K562 (cell line): ENCODE measurements at regions not wholly inside any gene's neighbourhood (a gene's known extent, or its start where the extent isn't known, plus 50 kb on each side); places are given as distances from the start of the nearest gene placed in this dataset.

Source experiments
- ATAC-seq: fragments of 200-7000 bp; cut with Tn5 transposase; 3 replicates; pipeline ENCODE4 v1.9.1; 2020; ENCODE audit warnings: moderate library complexity
- BruUV-seq: library from RNA; stranded (reverse); fragments of 400-500 nt; replicated peaks from 2 replicates; lab custom pipeline; 2021; lab: Mats Ljungman, UMichigan
- CTCF ChIA-PET: fragments of 300-600 bp; formaldehyde crosslinking; extraction: SDS; loops from one replicate; lab custom pipeline; 2021; ENCODE audit warnings: low intra/inter-chr PET ratio; lab: Yijun Ruan, JAX
- POLR2A ChIA-PET: fragments of 300-600, 350-650 bp; sonication (Branson Sonifier 250); formaldehyde crosslinking; extraction: SDS; loops from one replicate; lab custom pipeline; 2021; ENCODE audit warnings: antibody characterized with exemption, inconsistent platforms; lab: Yijun Ruan, JAX
- DNase-seq, 4 experiments: peaks; one replicate each; pipeline versions ENCODE4 v3.0.0 to v3.0.0-alpha.2; 2011 to 2018; ENCODE audit warnings: low spot score in 3 of 4, mixed read lengths in 3 of 4; ENCODE audit errors: extremely low read depth in 1 of 4
- FAIRE-seq: peaks from 2 replicates; lab custom pipeline; 2011; peaks lifted over from hg19 to GRCh38; lab: Jason Lieb, UNC
- H2AFZ ChIP-seq: 2 replicates; pipeline ENCODE4 v1.6.0; 2011; ENCODE audit warnings: low read depth, low read length, control low read depth, inconsistent platforms
- H3K27ac ChIP-seq: fragments of 200-600 bp; 3 replicates; pipeline ENCODE4 v1.8.0; 2011; ENCODE audit warnings: low read depth, mild to moderate bottlenecking, control low read depth, inconsistent platforms, low read length, moderate library complexity, mixed read lengths; ENCODE audit errors: extremely low read depth
- H3K27me3 ChIP-seq, 2 experiments: fragments of 300-600 bp in 1 of 2; 2 replicates in 1 of 2; 3 replicates in 1 of 2; pipeline versions ENCODE4 v1.6.0 to v1.8.0; 2011; ENCODE audit warnings: inconsistent platforms in 2 of 2, low read length in 2 of 2, mild to moderate bottlenecking in 1 of 2, mixed read lengths in 1 of 2, moderate library complexity in 1 of 2; ENCODE audit not compliant: control insufficient read depth in 2 of 2, insufficient read depth in 2 of 2
- H3K36me3 ChIP-seq: fragments of 300-600 bp; 3 replicates; pipeline ENCODE4 v1.8.0; 2011; ENCODE audit warnings: mild to moderate bottlenecking, low read length, inconsistent platforms; ENCODE audit not compliant: control insufficient read depth, insufficient read depth
- H3K4me1 ChIP-seq, 2 experiments: fragments of 200-600 bp in 1 of 2; replicated peaks in 1 of 2; 2 replicates in 1 of 2; 3 replicates in 1 of 2; pipeline versions ENCODE4 v1.5.1 to v1.8.0; 2011; ENCODE audit warnings: inconsistent platforms in 2 of 2, low read length in 2 of 2, mild to moderate bottlenecking in 1 of 2, mixed read lengths in 1 of 2, moderate library complexity in 1 of 2; ENCODE audit not compliant: control insufficient read depth in 2 of 2, insufficient read depth in 2 of 2
- H3K4me2 ChIP-seq: 2 replicates; pipeline ENCODE4 v1.6.1; 2011; ENCODE audit warnings: low read length, control low read depth, inconsistent platforms, mixed read lengths; ENCODE audit not compliant: insufficient read depth
- H3K4me3 ChIP-seq: fragments of 200-600 bp; sonication (generic), shearing (Covaris generic); 2 replicates; pipeline ENCODE4 v1.5.1; 2016; ENCODE audit warnings: control low read depth, inconsistent platforms
- H3K79me2 ChIP-seq: fragments of 200-600 bp; 3 replicates; pipeline ENCODE4 v1.8.0; 2011; ENCODE audit warnings: low read length, inconsistent platforms; ENCODE audit not compliant: control insufficient read depth, insufficient read depth
- H3K9ac ChIP-seq, 2 experiments: 2 replicates each; pipeline versions ENCODE4 v1.6.0 to v1.6.1; 2011; ENCODE audit warnings: low read depth in 2 of 2, low read length in 2 of 2, control low read depth in 1 of 2, inconsistent platforms in 1 of 2, mild to moderate bottlenecking in 1 of 2, mixed read lengths in 1 of 2; ENCODE audit not compliant: insufficient read depth in 1 of 2
- H3K9me1 ChIP-seq: one replicate; pipeline ENCODE4 v1.6.0; 2011; ENCODE audit warnings: inconsistent platforms, mild to moderate bottlenecking, low read length, moderate library complexity; ENCODE audit not compliant: control insufficient read depth, insufficient read depth
- H3K9me3 ChIP-seq: replicated peaks from 2 replicates; pipeline ENCODE4 v1.5.1; 2011; ENCODE audit warnings: low read depth, low read length, inconsistent platforms; ENCODE audit not compliant: control insufficient read depth, insufficient read depth
- H4K20me1 ChIP-seq: replicated peaks from 2 replicates; pipeline ENCODE4 v1.6.1; 2011; ENCODE audit warnings: low read length, inconsistent platforms, mixed read lengths; ENCODE audit not compliant: control insufficient read depth, insufficient read depth
- ETV1 ChIP-seq: fragments of 450-650 bp; conservative IDR thresholded peaks from 2 replicates; pipeline ENCODE4 v1.6.1; 2016; ENCODE audit warnings: missing genetic modification characterization, control low read depth, low read depth, missing compliant biosample characterization
- HLTF ChIP-seq: fragments of 450-650 bp; IDR thresholded peaks from 2 replicates; pipeline ENCODE4 v1.6.1; 2016
- MXI1 ChIP-seq: IDR thresholded peaks from 2 replicates; pipeline ENCODE4 v1.6.1; 2011; ENCODE audit warnings: low read depth, mild to moderate bottlenecking, improper control_type of control experiment, low read length
- PCBP2 ChIP-seq: fragments of 200-400 bp; formaldehyde crosslinking; IDR thresholded peaks from 2 replicates; pipeline ENCODE4 v1.6.1; 2018; ENCODE audit warnings: low read length, low read depth, mild to moderate bottlenecking, moderate library complexity; ENCODE audit not compliant: poor library complexity, severe bottlenecking
- POLR3A ChIP-seq: IDR thresholded peaks from 2 replicates; pipeline ENCODE4 v1.6.1; 2011; ENCODE audit warnings: borderline replicate concordance, mild to moderate bottlenecking, moderate library complexity; ENCODE audit not compliant: insufficient read length, insufficient read depth; ENCODE audit errors: extremely low read depth
- RFX1 ChIP-seq: fragments of 450-650 bp; IDR thresholded peaks from 2 replicates; pipeline ENCODE4 v1.6.1; 2016; ENCODE audit warnings: mild to moderate bottlenecking, moderate library complexity
- ZNF785 ChIP-seq: fragments of 250-450 bp; sonication (Bioruptor Pico); IDR thresholded peaks from 2 replicates; pipeline ENCODE4 v1.4.0; 2020; ENCODE audit warnings: mild to moderate bottlenecking
- WGBS: fragments of 100-300 bp; shearing (Covaris generic); methylation state at CpG from one replicate; pipeline ENCODE4 v1.1.6; 2016; ENCODE audit warnings: low coverage, mixed read lengths; ENCODE audit not compliant: insufficient coverage; ENCODE audit errors: missing lambda C conversion rate; 5-methylcytosine and 5-hydroxymethylcytosine counted together
- in situ Hi-C: fragments of 300-500 bp; cut with MboI; formaldehyde crosslinking; loops from 4 replicates; pipeline ENCODE4 v1.15.0; 2018; ENCODE audit warnings: inconsistent platforms, mixed read lengths
- intact Hi-C: fragments of 100-400 bp; cut with micrococcal nuclease; formaldehyde crosslinking; loops from 2 replicates; pipeline ENCODE4 v1.14.2; 2022
- TF ChIP-seq, protein P1 (sequence below): fragments of 450-650 bp; IDR thresholded peaks from 2 replicates; pipeline ENCODE4 v1.6.1; 2014; ENCODE audit warnings: low read depth, mild to moderate bottlenecking, moderate library complexity, borderline replicate concordance
- TF ChIP-seq, protein P2 (sequence below): sonication (generic); formaldehyde crosslinking; IDR thresholded peaks from 2 replicates; pipeline ENCODE4 v1.8.1; 2023; ENCODE audit warnings: mild to moderate bottlenecking, missing genetic modification reagents
- TF ChIP-seq, protein P3 (sequence below): IDR thresholded peaks from 3 replicates; pipeline ENCODE4 v1.6.1; 2011; ENCODE audit warnings: borderline replicate concordance, mild to moderate bottlenecking; ENCODE audit not compliant: insufficient read length, insufficient read depth
- TF ChIP-seq, protein P4 (sequence below): fragments of 450-650 bp; formaldehyde crosslinking; IDR thresholded peaks from 2 replicates; pipeline ENCODE4 v1.4.0; 2020; ENCODE audit warnings: mild to moderate bottlenecking
- TF ChIP-seq, protein P5 (sequence below), 3 experiments: fragments of 200-800 bp in 1 of 3; sonication (Bioruptor generic) in 1 of 3; sonication (generic) in 1 of 3; formaldehyde crosslinking in 1 of 3; IDR thresholded peaks; 2 replicates each; pipeline versions ENCODE4 v1.6.1 to v1.8.0; 2016 to 2022; ENCODE audit warnings: mild to moderate bottlenecking in 2 of 3, missing compliant biosample characterization in 2 of 3, missing genetic modification characterization in 2 of 3, missing genetic modification reagents in 1 of 3
- TF ChIP-seq, protein P6 (sequence below): sonication (generic); formaldehyde crosslinking; IDR thresholded peaks from 2 replicates; pipeline ENCODE4 v1.8.0; 2022; ENCODE audit warnings: mild to moderate bottlenecking, missing genetic modification reagents

DNA sequence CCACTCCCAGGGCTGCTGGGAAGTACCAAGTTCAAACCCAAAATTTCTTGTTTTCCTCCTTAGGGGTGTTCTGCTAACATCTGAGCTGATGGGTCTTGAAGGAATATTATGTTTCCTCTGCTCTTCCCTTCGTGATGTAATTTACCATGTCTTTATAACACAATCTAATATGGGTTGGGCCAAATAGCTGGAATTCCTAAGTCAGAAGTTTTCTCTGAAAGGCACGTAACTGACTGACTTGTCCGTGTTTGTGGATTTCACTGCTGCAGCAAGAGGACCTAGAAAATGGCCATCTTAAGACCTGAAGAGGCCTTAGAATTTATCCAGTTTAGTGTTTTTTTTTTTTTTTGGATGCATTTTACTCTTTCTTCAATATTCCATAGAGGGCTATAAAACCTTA is 256.7 kb downstream of the DCDC2C start (continued):
- TF ChIP-seq, protein P1, sequence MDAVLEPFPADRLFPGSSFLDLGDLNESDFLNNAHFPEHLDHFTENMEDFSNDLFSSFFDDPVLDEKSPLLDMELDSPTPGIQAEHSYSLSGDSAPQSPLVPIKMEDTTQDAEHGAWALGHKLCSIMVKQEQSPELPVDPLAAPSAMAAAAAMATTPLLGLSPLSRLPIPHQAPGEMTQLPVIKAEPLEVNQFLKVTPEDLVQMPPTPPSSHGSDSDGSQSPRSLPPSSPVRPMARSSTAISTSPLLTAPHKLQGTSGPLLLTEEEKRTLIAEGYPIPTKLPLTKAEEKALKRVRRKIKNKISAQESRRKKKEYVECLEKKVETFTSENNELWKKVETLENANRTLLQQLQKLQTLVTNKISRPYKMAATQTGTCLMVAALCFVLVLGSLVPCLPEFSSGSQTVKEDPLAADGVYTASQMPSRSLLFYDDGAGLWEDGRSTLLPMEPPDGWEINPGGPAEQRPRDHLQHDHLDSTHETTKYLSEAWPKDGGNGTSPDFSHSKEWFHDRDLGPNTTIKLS = no peak
- TF ChIP-seq, protein P2, sequence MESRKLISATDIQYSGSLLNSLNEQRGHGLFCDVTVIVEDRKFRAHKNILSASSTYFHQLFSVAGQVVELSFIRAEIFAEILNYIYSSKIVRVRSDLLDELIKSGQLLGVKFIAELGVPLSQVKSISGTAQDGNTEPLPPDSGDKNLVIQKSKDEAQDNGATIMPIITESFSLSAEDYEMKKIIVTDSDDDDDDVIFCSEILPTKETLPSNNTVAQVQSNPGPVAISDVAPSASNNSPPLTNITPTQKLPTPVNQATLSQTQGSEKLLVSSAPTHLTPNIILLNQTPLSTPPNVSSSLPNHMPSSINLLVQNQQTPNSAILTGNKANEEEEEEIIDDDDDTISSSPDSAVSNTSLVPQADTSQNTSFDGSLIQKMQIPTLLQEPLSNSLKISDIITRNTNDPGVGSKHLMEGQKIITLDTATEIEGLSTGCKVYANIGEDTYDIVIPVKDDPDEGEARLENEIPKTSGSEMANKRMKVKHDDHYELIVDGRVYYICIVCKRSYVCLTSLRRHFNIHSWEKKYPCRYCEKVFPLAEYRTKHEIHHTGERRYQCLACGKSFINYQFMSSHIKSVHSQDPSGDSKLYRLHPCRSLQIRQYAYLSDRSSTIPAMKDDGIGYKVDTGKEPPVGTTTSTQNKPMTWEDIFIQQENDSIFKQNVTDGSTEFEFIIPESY (CRISPR knock-in tag) = no peak
- TF ChIP-seq, protein P3, sequence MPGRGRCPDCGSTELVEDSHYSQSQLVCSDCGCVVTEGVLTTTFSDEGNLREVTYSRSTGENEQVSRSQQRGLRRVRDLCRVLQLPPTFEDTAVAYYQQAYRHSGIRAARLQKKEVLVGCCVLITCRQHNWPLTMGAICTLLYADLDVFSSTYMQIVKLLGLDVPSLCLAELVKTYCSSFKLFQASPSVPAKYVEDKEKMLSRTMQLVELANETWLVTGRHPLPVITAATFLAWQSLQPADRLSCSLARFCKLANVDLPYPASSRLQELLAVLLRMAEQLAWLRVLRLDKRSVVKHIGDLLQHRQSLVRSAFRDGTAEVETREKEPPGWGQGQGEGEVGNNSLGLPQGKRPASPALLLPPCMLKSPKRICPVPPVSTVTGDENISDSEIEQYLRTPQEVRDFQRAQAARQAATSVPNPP = no peak

DNA sequence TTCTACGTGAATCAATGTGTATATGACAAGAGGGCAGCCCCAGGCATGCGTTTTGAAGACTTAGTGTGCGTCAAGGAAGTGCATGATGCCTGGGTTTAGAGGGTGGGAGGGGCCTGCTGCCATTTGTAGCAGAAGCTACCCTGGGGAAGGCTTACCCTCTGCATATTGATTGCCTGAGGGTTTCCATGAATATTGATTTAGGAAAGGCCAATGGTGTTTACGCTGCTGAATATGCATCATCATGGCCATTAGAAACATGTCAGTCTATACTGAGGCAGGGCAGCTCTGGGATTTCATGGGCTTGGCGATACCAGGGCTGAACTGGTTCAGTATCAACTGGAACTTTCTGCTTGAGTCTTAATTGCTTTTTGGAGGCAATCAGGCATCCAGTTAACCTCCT is 259.3 kb downstream of the DCDC2C start:
- no TSS peak for BruUV-seq
- Histone ChIP-seq H2AFZ (no peak overlapping the region), H3K4me3 (no peak overlapping the region), H3K4me1 (no peaks in the 10 kb centered on the region), H3K4me2 (no peak overlapping the region), H3K79me2 (no peaks in the 10 kb centered on the region), H3K27me3 (no peaks in the 10 kb centered on the region), H3K9me1 (no peaks in the 10 kb centered on the region), H3K27ac (no peak overlapping the region), H4K20me1 (no peaks in the 10 kb centered on the region), H3K9me3 (no peaks in the 10 kb centered on the region), H3K9ac (no peak overlapping the region), H3K36me3 (no peaks in the 10 kb centered on the region)
- FAIRE-seq (no peak), DNase-seq (no peak), ATAC-seq (no peak)
- 2% methylated on average over 5 of the region's 5 CpGs for WGBS
- intact Hi-C loops (no loop called here), in situ Hi-C loops (no loop called here)
- ChIA-PET POLR2A (interaction anchor here (0.6 kb wide), 1 partner anchor 96 kb away, joined by 4 read pairs; no protein-coding TSS in a partner anchor), CTCF (no interaction called here)
- TF ChIP-seq, protein P4, sequence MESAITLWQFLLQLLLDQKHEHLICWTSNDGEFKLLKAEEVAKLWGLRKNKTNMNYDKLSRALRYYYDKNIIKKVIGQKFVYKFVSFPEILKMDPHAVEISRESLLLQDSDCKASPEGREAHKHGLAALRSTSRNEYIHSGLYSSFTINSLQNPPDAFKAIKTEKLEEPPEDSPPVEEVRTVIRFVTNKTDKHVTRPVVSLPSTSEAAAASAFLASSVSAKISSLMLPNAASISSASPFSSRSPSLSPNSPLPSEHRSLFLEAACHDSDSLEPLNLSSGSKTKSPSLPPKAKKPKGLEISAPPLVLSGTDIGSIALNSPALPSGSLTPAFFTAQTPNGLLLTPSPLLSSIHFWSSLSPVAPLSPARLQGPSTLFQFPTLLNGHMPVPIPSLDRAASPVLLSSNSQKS (CRISPR knock-in tag) = no peak
- TF ChIP-seq, protein P5, sequence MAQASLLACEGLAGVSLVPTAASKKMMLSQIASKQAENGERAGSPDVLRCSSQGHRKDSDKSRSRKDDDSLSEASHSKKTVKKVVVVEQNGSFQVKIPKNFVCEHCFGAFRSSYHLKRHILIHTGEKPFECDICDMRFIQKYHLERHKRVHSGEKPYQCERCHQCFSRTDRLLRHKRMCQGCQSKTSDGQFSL (CRISPR knock-in tag; IDR thresholded peaks at IDR 0.05) = no peak
- TF ChIP-seq, protein P5 (tag; IDR thresholded peaks at IDR 0.05) = no peak
- TF ChIP-seq HLTF (no peak), ETV1 (tag) (no peak), PCBP2 (no peak), RFX1 (no peak), ZNF785 (CRISPR knock-in tag) (no peak), MXI1 (no peak), POLR3A (no peak)
- TF ChIP-seq, protein P6, sequence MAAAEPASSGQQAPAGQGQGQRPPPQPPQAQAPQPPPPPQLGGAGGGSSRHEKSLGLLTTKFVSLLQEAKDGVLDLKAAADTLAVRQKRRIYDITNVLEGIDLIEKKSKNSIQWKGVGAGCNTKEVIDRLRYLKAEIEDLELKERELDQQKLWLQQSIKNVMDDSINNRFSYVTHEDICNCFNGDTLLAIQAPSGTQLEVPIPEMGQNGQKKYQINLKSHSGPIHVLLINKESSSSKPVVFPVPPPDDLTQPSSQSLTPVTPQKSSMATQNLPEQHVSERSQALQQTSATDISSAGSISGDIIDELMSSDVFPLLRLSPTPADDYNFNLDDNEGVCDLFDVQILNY (CRISPR knock-in tag) = no peak
